ENCODE measurements at regions not wholly inside any gene's neighbourhood (a gene's known extent, or its start where the extent isn't known, plus 50 kb on each side); places are given as distances from the start of the nearest gene placed in this dataset.

GRCh38 chr2:41393621-41394020, 654.2 kb upstream of the PKDCC start:
- Histone ChIP-seq H3K36me3 (ENCODE audit: control insufficient read depth, insufficient read depth, low read length) (no peaks in the 10 kb centered on the region), H3K27ac (ENCODE audit: insufficient read depth, low read length, poor library complexity, severe bottlenecking) (no peak overlapping the region), H3K4me3 (ENCODE audit: insufficient read depth, low read depth, low read length, poor library complexity, severe bottlenecking) (no peak overlapping the region), H3K4me1 (ENCODE audit: control insufficient read depth, insufficient read depth, low read length, poor library complexity, severe bottlenecking) (no peaks in the 10 kb centered on the region), H3K9me3 (ENCODE audit: control insufficient read depth, low read length) (no peaks in the 10 kb centered on the region), H3K27me3 (replicated peaks; ENCODE audit: control insufficient read depth, insufficient read depth, low read length, poor library complexity, severe bottlenecking) (no peaks in the 10 kb centered on the region)
- DNase-seq, result no peak

- Histone ChIP-seq H3K9me3 (ENCODE audit: control insufficient read depth, low read length) (no peaks in the 10 kb centered on the region), H3K27ac (ENCODE audit: insufficient read depth, low read length, poor library complexity, severe bottlenecking) (no peak overlapping the region), H3K4me3 (ENCODE audit: insufficient read depth, low read depth, low read length, poor library complexity, severe bottlenecking) (no peak overlapping the region), H3K36me3 (ENCODE audit: control insufficient read depth, insufficient read depth, low read length) (no peaks in the 10 kb centered on the region), H3K27me3 (replicated peaks; ENCODE audit: control insufficient read depth, insufficient read depth, low read length, poor library complexity, severe bottlenecking) (no peaks in the 10 kb centered on the region), H3K4me1 (ENCODE audit: control insufficient read depth, insufficient read depth, low read length, poor library complexity, severe bottlenecking) (no peaks in the 10 kb centered on the region)
- DNase-seq, result no peak
These were observed 653.3 kb upstream of the PKDCC start for GRCh38 chr2:41394541-41394940.

GRCh38 chr2:41395692-41396091, 652.1 kb upstream of the PKDCC start:
- Histone ChIP-seq H3K36me3 (ENCODE audit: control insufficient read depth, insufficient read depth, low read length) (no peaks in the 10 kb centered on the region), H3K4me3 (ENCODE audit: insufficient read depth, low read depth, low read length, poor library complexity, severe bottlenecking) (no peak overlapping the region), H3K27me3 (replicated peaks; ENCODE audit: control insufficient read depth, insufficient read depth, low read length, poor library complexity, severe bottlenecking) (no peaks in the 10 kb centered on the region), H3K4me1 (ENCODE audit: control insufficient read depth, insufficient read depth, low read length, poor library complexity, severe bottlenecking) (no peaks in the 10 kb centered on the region), H3K9me3 (ENCODE audit: control insufficient read depth, low read length) (no peaks in the 10 kb centered on the region), H3K27ac (ENCODE audit: insufficient read depth, low read length, poor library complexity, severe bottlenecking) (no peak overlapping the region)
- no peak for DNase-seq

GRCh38 chr2:41399437-41400087, 648.3 kb upstream of the PKDCC start:
- H3K27ac ChIP-seq (ENCODE audit: insufficient read depth, low read length, poor library complexity, severe bottlenecking), result no peak overlapping the region
- H3K27me3 ChIP-seq (replicated peaks; ENCODE audit: control insufficient read depth, insufficient read depth, low read length, poor library complexity, severe bottlenecking), result no peaks in the 10 kb centered on the region
- H3K4me3 ChIP-seq (ENCODE audit: insufficient read depth, low read depth, low read length, poor library complexity, severe bottlenecking), result no peak overlapping the region
- no peak for DNase-seq
- no peaks in the 10 kb centered on the region for H3K36me3 ChIP-seq (ENCODE audit: control insufficient read depth, insufficient read depth, low read length)
- no peaks in the 10 kb centered on the region for H3K9me3 ChIP-seq (ENCODE audit: control insufficient read depth, low read length)
- H3K4me1 ChIP-seq (ENCODE audit: control insufficient read depth, insufficient read depth, low read length, poor library complexity, severe bottlenecking), result no peaks in the 10 kb centered on the region

- DNase-seq, result no peak
- no peak overlapping the region for H3K27ac ChIP-seq (ENCODE audit: insufficient read depth, low read length, poor library complexity, severe bottlenecking)
- no peaks in the 10 kb centered on the region for H3K36me3 ChIP-seq (ENCODE audit: control insufficient read depth, insufficient read depth, low read length)
- H3K4me1 ChIP-seq (ENCODE audit: control insufficient read depth, insufficient read depth, low read length, poor library complexity, severe bottlenecking), result no peaks in the 10 kb centered on the region
- H3K27me3 ChIP-seq (replicated peaks; ENCODE audit: control insufficient read depth, insufficient read depth, low read length, poor library complexity, severe bottlenecking), result no peaks in the 10 kb centered on the region
- no peak overlapping the region for H3K4me3 ChIP-seq (ENCODE audit: insufficient read depth, low read depth, low read length, poor library complexity, severe bottlenecking)
- H3K9me3 ChIP-seq (ENCODE audit: control insufficient read depth, low read length), result no peaks in the 10 kb centered on the region
These were observed 647.6 kb upstream of the PKDCC start for GRCh38 chr2:41400088-41400665.

- H3K9me3 ChIP-seq (ENCODE audit: control insufficient read depth, low read length), result no peaks in the 10 kb centered on the region
- H3K27ac ChIP-seq (ENCODE audit: insufficient read depth, low read length, poor library complexity, severe bottlenecking), result no peak overlapping the region
- H3K4me1 ChIP-seq (ENCODE audit: control insufficient read depth, insufficient read depth, low read length, poor library complexity, severe bottlenecking), result no peaks in the 10 kb centered on the region
- no peak overlapping the region for H3K4me3 ChIP-seq (ENCODE audit: insufficient read depth, low read depth, low read length, poor library complexity, severe bottlenecking)
- DNase-seq, result no peak
- H3K36me3 ChIP-seq (ENCODE audit: control insufficient read depth, insufficient read depth, low read length), result no peaks in the 10 kb centered on the region
- H3K27me3 ChIP-seq (replicated peaks; ENCODE audit: control insufficient read depth, insufficient read depth, low read length, poor library complexity, severe bottlenecking), result no peaks in the 10 kb centered on the region
These were observed 642.4 kb upstream of the PKDCC start for GRCh38 chr2:41405441-41405840.

GRCh38 chr2:41409328-41409727, 638.5 kb upstream of the PKDCC start:
- H3K27me3 ChIP-seq (replicated peaks; ENCODE audit: control insufficient read depth, insufficient read depth, low read length, poor library complexity, severe bottlenecking), result no peaks in the 10 kb centered on the region
- H3K9me3 ChIP-seq (ENCODE audit: control insufficient read depth, low read length), result no peaks in the 10 kb centered on the region
- H3K4me1 ChIP-seq (ENCODE audit: control insufficient read depth, insufficient read depth, low read length, poor library complexity, severe bottlenecking), result no peaks in the 10 kb centered on the region
- H3K27ac ChIP-seq (ENCODE audit: insufficient read depth, low read length, poor library complexity, severe bottlenecking), result no peak overlapping the region
- H3K36me3 ChIP-seq (ENCODE audit: control insufficient read depth, insufficient read depth, low read length), result no peaks in the 10 kb centered on the region
- H3K4me3 ChIP-seq (ENCODE audit: insufficient read depth, low read depth, low read length, poor library complexity, severe bottlenecking), result no peak overlapping the region
- no peak for DNase-seq

GRCh38 chr2:41410011-41410410, 637.8 kb upstream of the PKDCC start:
- no peak overlapping the region for H3K4me3 ChIP-seq (ENCODE audit: insufficient read depth, low read depth, low read length, poor library complexity, severe bottlenecking)
- H3K27me3 ChIP-seq (replicated peaks; ENCODE audit: control insufficient read depth, insufficient read depth, low read length, poor library complexity, severe bottlenecking), result no peaks in the 10 kb centered on the region
- H3K36me3 ChIP-seq (ENCODE audit: control insufficient read depth, insufficient read depth, low read length), result no peaks in the 10 kb centered on the region
- H3K9me3 ChIP-seq (ENCODE audit: control insufficient read depth, low read length), result no peaks in the 10 kb centered on the region
- no peak for DNase-seq
- H3K27ac ChIP-seq (ENCODE audit: insufficient read depth, low read length, poor library complexity, severe bottlenecking), result no peak overlapping the region
- no peaks in the 10 kb centered on the region for H3K4me1 ChIP-seq (ENCODE audit: control insufficient read depth, insufficient read depth, low read length, poor library complexity, severe bottlenecking)

DNA sequence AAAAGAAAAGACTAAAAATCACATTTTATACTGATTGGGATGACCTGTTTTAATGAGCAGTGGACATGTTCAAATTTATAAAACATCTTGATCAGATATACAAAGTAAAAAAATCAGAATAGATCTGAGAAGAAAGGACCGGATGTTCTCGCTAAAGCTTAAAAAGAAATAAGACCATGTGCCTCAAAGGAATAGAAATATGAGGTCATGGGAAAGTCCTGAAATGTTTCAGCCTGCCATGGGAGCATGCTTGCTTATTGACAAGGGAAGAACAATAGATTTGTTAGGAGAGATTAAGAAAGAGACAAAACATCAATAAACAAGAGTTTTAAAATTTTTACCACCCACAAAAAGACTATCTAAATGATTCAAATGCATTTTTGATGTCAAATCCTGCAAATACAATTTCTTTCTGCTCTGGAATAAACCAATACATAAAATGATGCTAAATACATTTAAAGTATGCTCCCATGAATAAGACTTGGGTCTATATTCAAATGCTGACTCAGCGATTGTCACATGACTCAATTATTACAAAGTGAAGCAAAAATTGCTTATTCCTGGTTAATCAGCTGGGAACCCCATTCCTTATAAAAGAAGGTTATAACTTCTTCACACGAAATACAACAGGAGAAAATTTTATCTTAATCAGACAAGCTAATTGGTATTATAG, 633.9 kb upstream of the PKDCC start:
- H3K27me3 ChIP-seq (replicated peaks; ENCODE audit: control insufficient read depth, insufficient read depth, low read length, poor library complexity, severe bottlenecking), result no peaks in the 10 kb centered on the region
- DNase-seq, result no peak
- no peak overlapping the region for H3K27ac ChIP-seq (ENCODE audit: insufficient read depth, low read length, poor library complexity, severe bottlenecking)
- H3K4me3 ChIP-seq (ENCODE audit: insufficient read depth, low read depth, low read length, poor library complexity, severe bottlenecking), result no peak overlapping the region
- H3K4me1 ChIP-seq (ENCODE audit: control insufficient read depth, insufficient read depth, low read length, poor library complexity, severe bottlenecking), result no peaks in the 10 kb centered on the region
- H3K9me3 ChIP-seq (ENCODE audit: control insufficient read depth, low read length), result no peaks in the 10 kb centered on the region
- H3K36me3 ChIP-seq (ENCODE audit: control insufficient read depth, insufficient read depth, low read length), result no peaks in the 10 kb centered on the region

GRCh38 chr2:41414486-41415230, 633.2 kb upstream of the PKDCC start:
- Histone ChIP-seq H3K4me3 (ENCODE audit: insufficient read depth, low read depth, low read length, poor library complexity, severe bottlenecking) (no peak overlapping the region), H3K27ac (ENCODE audit: insufficient read depth, low read length, poor library complexity, severe bottlenecking) (no peak overlapping the region), H3K36me3 (ENCODE audit: control insufficient read depth, insufficient read depth, low read length) (no peaks in the 10 kb centered on the region), H3K9me3 (ENCODE audit: control insufficient read depth, low read length) (no peaks in the 10 kb centered on the region), H3K4me1 (ENCODE audit: control insufficient read depth, insufficient read depth, low read length, poor library complexity, severe bottlenecking) (no peaks in the 10 kb centered on the region), H3K27me3 (replicated peaks; ENCODE audit: control insufficient read depth, insufficient read depth, low read length, poor library complexity, severe bottlenecking) (no peaks in the 10 kb centered on the region)
- DNase-seq, result no peak

All from effector memory CD4-positive, alpha-beta T cell (primary cell).